Cardiac fibroblast (primary cell): ENCODE measurements at regions not wholly inside any gene's neighbourhood (a gene's known extent, or its start where the extent isn't known, plus 50 kb on each side); places are given as distances from the start of the nearest gene placed in this dataset.

ENCODE experiments used
- DNase-seq, 2 donors: peaks; one replicate each; pipeline versions ENCODE4 v3.0.0 to v3.0.0-alpha.2; 2010; ENCODE audit warnings: low read depth in 2 of 2
- H3K4me3 ChIP-seq, 2 donors: replicated peaks in 1 of 2; 1 replicate in 1 of 2; 2 replicates in 1 of 2; pipeline ENCODE4 v1.5.1; 2011; ENCODE audit warnings: low read depth in 2 of 2, low read length in 2 of 2, mild to moderate bottlenecking in 2 of 2, moderate library complexity in 1 of 2
- TF ChIP-seq, protein P1 (sequence below): IDR thresholded peaks from one replicate; pipeline ENCODE4 v1.5.1; 2011; ENCODE audit warnings: low read depth, mild to moderate bottlenecking, low read length, inconsistent platforms

- TF ChIP-seq, protein P1, sequence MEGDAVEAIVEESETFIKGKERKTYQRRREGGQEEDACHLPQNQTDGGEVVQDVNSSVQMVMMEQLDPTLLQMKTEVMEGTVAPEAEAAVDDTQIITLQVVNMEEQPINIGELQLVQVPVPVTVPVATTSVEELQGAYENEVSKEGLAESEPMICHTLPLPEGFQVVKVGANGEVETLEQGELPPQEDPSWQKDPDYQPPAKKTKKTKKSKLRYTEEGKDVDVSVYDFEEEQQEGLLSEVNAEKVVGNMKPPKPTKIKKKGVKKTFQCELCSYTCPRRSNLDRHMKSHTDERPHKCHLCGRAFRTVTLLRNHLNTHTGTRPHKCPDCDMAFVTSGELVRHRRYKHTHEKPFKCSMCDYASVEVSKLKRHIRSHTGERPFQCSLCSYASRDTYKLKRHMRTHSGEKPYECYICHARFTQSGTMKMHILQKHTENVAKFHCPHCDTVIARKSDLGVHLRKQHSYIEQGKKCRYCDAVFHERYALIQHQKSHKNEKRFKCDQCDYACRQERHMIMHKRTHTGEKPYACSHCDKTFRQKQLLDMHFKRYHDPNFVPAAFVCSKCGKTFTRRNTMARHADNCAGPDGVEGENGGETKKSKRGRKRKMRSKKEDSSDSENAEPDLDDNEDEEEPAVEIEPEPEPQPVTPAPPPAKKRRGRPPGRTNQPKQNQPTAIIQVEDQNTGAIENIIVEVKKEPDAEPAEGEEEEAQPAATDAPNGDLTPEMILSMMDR: no peak
- H3K4me3 ChIP-seq: no peak overlapping the region
- DNase-seq: no peak
These were observed 238.7 kb upstream of the COPS8 start for GRCh38 chr2:236847023-236847422.

- no peak overlapping the region for H3K4me3 ChIP-seq
- TF ChIP-seq, protein P1: no peak
- no peak for DNase-seq
These were observed 238.0 kb upstream of the COPS8 start for GRCh38 chr2:236847538-236848263.

DNA sequence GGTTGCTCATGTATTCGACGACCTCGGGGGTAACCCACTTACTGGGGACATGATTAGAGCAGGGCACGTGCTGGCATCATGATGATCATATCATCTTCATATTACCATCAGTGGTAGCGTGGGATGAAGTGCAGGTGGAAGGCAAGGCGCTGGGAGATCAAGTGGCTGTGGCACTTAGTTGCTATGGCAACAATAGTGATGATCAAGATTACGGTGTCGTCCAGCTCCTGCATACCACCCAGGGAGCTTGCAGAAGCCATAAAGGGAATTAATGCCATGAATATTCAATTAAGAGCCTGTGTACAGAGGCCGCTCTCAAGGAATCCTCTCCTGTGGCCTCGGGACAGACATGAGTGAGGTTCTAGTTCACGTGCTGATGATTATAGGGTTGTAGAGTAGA is 237.2 kb upstream of the COPS8 start:
- H3K4me3 ChIP-seq: no peak overlapping the region
- TF ChIP-seq, protein P1: no peak
- DNase-seq: no peak

GRCh38 chr2:236849508-236849907 is 236.2 kb upstream of the COPS8 start:
- no peak for DNase-seq
- no peak overlapping the region for H3K4me3 ChIP-seq
- TF ChIP-seq, protein P1: no peak

GRCh38 chr2:236849940-236850339 is 235.7 kb upstream of the COPS8 start:
- DNase-seq: no peak
- TF ChIP-seq, protein P1: no peak
- no peak overlapping the region for H3K4me3 ChIP-seq

GRCh38 chr2:236851187-236851586 is 234.5 kb upstream of the COPS8 start:
- DNase-seq: no peak
- H3K4me3 ChIP-seq: no peak overlapping the region
- TF ChIP-seq, protein P1: no peak
